ENCODE measurements at regions not wholly inside any gene's neighbourhood (a gene's known extent, or its start where the extent isn't known, plus 50 kb on each side); places are given as distances from the start of the nearest gene placed in this dataset.
A peak's percentile ranks its signal among the peaks of the same experiment; 100 is the strongest.

DNA sequence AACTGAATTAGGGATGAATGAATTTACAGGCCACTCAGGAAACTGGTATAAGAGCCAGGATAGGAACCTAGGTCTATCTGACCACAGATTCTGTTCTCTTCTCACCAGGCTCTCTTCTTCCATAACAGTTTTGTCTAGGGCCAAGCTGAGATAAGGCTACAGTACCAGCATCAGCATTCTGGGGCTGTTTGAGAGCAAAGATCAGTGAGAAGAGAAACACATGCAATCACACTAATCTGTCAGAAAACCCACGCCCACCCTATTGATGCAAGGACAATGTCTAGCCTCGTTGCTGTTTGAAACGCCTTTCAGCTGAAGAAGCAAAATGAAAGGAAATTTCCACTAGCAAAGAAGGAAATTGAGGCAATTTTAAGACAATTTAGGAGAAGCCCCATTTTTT is 137.7 kb downstream of the LCA5 start (continued):
- TF ChIP-seq, protein P1, sequence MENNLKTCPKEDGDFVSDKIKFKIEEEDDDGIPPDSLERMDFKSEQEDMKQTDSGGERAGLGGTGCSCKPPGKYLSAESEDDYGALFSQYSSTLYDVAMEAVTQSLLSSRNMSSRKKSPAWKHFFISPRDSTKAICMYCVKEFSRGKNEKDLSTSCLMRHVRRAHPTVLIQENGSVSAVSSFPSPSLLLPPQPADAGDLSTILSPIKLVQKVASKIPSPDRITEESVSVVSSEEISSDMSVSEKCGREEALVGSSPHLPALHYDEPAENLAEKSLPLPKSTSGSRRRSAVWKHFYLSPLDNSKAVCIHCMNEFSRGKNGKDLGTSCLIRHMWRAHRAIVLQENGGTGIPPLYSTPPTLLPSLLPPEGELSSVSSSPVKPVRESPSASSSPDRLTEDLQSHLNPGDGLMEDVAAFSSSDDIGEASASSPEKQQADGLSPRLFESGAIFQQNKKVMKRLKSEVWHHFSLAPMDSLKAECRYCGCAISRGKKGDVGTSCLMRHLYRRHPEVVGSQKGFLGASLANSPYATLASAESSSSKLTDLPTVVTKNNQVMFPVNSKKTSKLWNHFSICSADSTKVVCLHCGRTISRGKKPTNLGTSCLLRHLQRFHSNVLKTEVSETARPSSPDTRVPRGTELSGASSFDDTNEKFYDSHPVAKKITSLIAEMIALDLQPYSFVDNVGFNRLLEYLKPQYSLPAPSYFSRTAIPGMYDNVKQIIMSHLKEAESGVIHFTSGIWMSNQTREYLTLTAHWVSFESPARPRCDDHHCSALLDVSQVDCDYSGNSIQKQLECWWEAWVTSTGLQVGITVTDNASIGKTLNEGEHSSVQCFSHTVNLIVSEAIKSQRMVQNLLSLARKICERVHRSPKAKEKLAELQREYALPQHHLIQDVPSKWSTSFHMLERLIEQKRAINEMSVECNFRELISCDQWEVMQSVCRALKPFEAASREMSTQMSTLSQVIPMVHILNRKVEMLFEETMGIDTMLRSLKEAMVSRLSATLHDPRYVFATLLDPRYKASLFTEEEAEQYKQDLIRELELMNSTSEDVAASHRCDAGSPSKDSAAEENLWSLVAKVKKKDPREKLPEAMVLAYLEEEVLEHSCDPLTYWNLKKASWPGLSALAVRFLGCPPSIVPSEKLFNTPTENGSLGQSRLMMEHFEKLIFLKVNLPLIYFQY (CRISPR knock-in tag; IDR thresholded peaks at IDR 0.05; ENCODE audit: borderline replicate concordance), result no peak
- TF ChIP-seq KLF13 (CRISPR knock-in tag; IDR thresholded peaks at IDR 0.05) (no peak), ZNF382 (CRISPR knock-in tag; IDR thresholded peaks at IDR 0.05; ENCODE audit: borderline replicate concordance) (no peak), FOXJ3 (CRISPR knock-in tag; IDR thresholded peaks at IDR 0.05; ENCODE audit: borderline replicate concordance) (peak; percentile 63; the same call in 1 of the 2 replicates), ASH2L (IDR thresholded peaks at IDR 0.05; ENCODE audit: insufficient read length, low read depth, low read length) (no peak), ZFP41 (CRISPR knock-in tag; IDR thresholded peaks at IDR 0.05; ENCODE audit: borderline replicate concordance) (no peak), NR2F6 (IDR thresholded peaks at IDR 0.05) (no peak), NR2F6 (CRISPR knock-in tag; IDR thresholded peaks at IDR 0.05) (no peak), SIN3A (IDR thresholded peaks at IDR 0.05; ENCODE audit: borderline replicate concordance, low read depth, low read length) (no peak), LCORL (IDR thresholded peaks at IDR 0.05) (no peak), LCORL (CRISPR knock-in tag; IDR thresholded peaks at IDR 0.05) (no peak), MTF1 (CRISPR knock-in tag; IDR thresholded peaks at IDR 0.05) (no peak), ZSCAN25 (CRISPR knock-in tag; IDR thresholded peaks at IDR 0.05) (no peak), ZNF333 (CRISPR knock-in tag; IDR thresholded peaks at IDR 0.05; ENCODE audit: borderline replicate concordance) (no peak), POLR2AphosphoS2 (IDR thresholded peaks at IDR 0.05; ENCODE audit: low read depth, low read length) (no peak), CREM (IDR thresholded peaks at IDR 0.05) (no peak), CREM (CRISPR knock-in tag; IDR thresholded peaks at IDR 0.05) (no peak), AGO1 (IDR thresholded peaks at IDR 0.05; ENCODE audit: low read depth, low read length, poor library complexity, severe bottlenecking) (no peak), SIN3B (IDR thresholded peaks at IDR 0.05; ENCODE audit: low read length) (no peak), FOXO1 (CRISPR knock-in tag; IDR thresholded peaks at IDR 0.05) (0 out of 2 replicates have a peak, but pooled peaks have one; percentile 39), ZNF138 (CRISPR knock-in tag; IDR thresholded peaks at IDR 0.05; ENCODE audit: low read depth) (no peak)
- TF ChIP-seq, protein P2, sequence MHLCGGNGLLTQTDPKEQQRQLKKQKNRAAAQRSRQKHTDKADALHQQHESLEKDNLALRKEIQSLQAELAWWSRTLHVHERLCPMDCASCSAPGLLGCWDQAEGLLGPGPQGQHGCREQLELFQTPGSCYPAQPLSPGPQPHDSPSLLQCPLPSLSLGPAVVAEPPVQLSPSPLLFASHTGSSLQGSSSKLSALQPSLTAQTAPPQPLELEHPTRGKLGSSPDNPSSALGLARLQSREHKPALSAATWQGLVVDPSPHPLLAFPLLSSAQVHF (CRISPR knock-in tag; IDR thresholded peaks at IDR 0.05), result no peak
- TF ChIP-seq, protein P3, sequence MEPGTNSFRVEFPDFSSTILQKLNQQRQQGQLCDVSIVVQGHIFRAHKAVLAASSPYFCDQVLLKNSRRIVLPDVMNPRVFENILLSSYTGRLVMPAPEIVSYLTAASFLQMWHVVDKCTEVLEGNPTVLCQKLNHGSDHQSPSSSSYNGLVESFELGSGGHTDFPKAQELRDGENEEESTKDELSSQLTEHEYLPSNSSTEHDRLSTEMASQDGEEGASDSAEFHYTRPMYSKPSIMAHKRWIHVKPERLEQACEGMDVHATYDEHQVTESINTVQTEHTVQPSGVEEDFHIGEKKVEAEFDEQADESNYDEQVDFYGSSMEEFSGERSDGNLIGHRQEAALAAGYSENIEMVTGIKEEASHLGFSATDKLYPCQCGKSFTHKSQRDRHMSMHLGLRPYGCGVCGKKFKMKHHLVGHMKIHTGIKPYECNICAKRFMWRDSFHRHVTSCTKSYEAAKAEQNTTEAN (CRISPR knock-in tag; conservative IDR thresholded peaks at IDR 0.05), result 0 out of 2 replicates have a peak, but pooled peaks have one; percentile 54
- TF ChIP-seq, protein P4, sequence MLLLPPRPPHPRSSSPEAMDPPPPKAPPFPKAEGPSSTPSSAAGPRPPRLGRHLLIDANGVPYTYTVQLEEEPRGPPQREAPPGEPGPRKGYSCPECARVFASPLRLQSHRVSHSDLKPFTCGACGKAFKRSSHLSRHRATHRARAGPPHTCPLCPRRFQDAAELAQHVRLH (CRISPR knock-in tag; IDR thresholded peaks at IDR 0.05; ENCODE audit: borderline replicate concordance, low read depth), result 0 out of 2 replicates have a peak, but pooled peaks have one; percentile 33
- TF ChIP-seq, protein P5, sequence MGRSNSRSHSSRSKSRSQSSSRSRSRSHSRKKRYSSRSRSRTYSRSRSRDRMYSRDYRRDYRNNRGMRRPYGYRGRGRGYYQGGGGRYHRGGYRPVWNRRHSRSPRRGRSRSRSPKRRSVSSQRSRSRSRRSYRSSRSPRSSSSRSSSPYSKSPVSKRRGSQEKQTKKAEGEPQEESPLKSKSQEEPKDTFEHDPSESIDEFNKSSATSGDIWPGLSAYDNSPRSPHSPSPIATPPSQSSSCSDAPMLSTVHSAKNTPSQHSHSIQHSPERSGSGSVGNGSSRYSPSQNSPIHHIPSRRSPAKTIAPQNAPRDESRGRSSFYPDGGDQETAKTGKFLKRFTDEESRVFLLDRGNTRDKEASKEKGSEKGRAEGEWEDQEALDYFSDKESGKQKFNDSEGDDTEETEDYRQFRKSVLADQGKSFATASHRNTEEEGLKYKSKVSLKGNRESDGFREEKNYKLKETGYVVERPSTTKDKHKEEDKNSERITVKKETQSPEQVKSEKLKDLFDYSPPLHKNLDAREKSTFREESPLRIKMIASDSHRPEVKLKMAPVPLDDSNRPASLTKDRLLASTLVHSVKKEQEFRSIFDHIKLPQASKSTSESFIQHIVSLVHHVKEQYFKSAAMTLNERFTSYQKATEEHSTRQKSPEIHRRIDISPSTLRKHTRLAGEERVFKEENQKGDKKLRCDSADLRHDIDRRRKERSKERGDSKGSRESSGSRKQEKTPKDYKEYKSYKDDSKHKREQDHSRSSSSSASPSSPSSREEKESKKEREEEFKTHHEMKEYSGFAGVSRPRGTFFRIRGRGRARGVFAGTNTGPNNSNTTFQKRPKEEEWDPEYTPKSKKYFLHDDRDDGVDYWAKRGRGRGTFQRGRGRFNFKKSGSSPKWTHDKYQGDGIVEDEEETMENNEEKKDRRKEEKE (IDR thresholded peaks at IDR 0.05), result no peak

Data from HepG2 (cell line).